Right atrium auricular region (tissue), 2 donors: ENCODE measurements at regions not wholly inside any gene's neighbourhood (a gene's known extent, or its start where the extent isn't known, plus 50 kb on each side); places are given as distances from the start of the nearest gene placed in this dataset.

ENCODE experiments used
- DNase-seq: peaks from one replicate; pipeline ENCODE4 v3.0.0-alpha.2; 2019; ENCODE audit warnings: low spot score
- H3K27ac ChIP-seq, 2 donors: fragments of 200-600 bp; sonication (generic); 1 replicate in 1 of 2; 2 replicates in 1 of 2; pipeline ENCODE4 v1.5.1; 2016 to 2019
- H3K27me3 ChIP-seq, 2 donors: fragments of 200-600 bp; sonication (generic); one replicate each; pipeline versions ENCODE4 v1.5.1 to v1.6.0; 2017 to 2019
- H3K36me3 ChIP-seq: fragments of 200-600 bp; sonication (generic); one replicate; pipeline ENCODE4 v1.5.1; 2016
- H3K4me1 ChIP-seq, 2 donors: fragments of 200-600 bp; sonication (generic); one replicate each; pipeline versions ENCODE4 v1.5.1 to v1.6.0; 2017 to 2019
- H3K4me3 ChIP-seq, 2 donors: fragments of 200-600 bp; sonication (generic); 1 replicate in 1 of 2; 2 replicates in 1 of 2; pipeline ENCODE4 v1.5.1; 2017 to 2019; ENCODE audit warnings: mild to moderate bottlenecking in 1 of 2, moderate library complexity in 1 of 2
- H3K9me3 ChIP-seq, 2 donors: fragments of 200-600 bp; sonication (generic); one replicate each; pipeline ENCODE4 v1.5.1; 2019
- TF ChIP-seq, protein P1 (sequence below), 2 donors: fragments of 200-600 bp; sonication (generic); IDR thresholded peaks; one replicate each; pipeline ENCODE4 v1.5.1; 2019; ENCODE audit warnings: antibody characterized with exemption in 2 of 2

DNA sequence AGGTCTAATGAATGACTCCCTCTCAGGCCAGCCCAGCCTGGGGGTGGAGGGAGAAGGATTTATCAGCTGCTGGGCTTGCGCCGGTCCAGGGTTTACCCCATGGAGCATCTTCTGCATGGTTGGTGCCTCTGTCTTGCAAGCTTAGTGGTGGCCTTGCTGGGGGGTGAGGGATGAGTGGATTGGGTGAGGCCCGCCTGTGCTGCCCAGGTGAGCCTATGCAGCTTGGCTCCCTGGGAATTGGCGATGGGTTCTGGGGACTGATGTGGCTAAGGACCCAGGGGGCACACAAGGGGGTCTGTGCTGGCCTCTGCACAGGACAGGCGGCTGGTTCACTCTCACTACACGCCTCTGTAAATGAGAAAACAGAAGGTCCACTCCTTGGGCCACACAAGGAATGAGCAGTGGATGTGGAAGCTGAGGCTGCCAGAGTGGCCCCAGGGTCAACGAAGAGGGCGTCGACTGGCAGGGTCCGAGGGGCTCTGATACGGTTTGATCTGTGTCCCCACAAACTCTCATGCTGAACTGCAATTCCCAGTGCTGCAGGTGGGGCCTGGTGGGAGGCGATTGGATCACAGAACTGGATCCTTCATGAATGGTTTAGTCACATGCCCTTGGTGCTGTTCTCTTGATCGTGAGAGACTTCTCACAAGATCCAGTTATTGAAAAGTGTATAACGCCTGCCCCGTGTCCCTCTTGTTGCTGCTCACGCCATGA is 151.6 kb upstream of the HDAC4 start:
- H3K36me3 ChIP-seq: no peaks in the 10 kb centered on the region
- no peaks in the 10 kb centered on the region for H3K4me1 ChIP-seq
- TF ChIP-seq, protein P1, sequence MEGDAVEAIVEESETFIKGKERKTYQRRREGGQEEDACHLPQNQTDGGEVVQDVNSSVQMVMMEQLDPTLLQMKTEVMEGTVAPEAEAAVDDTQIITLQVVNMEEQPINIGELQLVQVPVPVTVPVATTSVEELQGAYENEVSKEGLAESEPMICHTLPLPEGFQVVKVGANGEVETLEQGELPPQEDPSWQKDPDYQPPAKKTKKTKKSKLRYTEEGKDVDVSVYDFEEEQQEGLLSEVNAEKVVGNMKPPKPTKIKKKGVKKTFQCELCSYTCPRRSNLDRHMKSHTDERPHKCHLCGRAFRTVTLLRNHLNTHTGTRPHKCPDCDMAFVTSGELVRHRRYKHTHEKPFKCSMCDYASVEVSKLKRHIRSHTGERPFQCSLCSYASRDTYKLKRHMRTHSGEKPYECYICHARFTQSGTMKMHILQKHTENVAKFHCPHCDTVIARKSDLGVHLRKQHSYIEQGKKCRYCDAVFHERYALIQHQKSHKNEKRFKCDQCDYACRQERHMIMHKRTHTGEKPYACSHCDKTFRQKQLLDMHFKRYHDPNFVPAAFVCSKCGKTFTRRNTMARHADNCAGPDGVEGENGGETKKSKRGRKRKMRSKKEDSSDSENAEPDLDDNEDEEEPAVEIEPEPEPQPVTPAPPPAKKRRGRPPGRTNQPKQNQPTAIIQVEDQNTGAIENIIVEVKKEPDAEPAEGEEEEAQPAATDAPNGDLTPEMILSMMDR (IDR thresholded peaks at IDR 0.05): no peak
- no peak for DNase-seq
- H3K27ac ChIP-seq: no peak overlapping the region
- H3K27me3 ChIP-seq: no peaks in the 10 kb centered on the region
- no peak overlapping the region for H3K4me3 ChIP-seq
- H3K9me3 ChIP-seq: no peaks in the 10 kb centered on the region

DNA sequence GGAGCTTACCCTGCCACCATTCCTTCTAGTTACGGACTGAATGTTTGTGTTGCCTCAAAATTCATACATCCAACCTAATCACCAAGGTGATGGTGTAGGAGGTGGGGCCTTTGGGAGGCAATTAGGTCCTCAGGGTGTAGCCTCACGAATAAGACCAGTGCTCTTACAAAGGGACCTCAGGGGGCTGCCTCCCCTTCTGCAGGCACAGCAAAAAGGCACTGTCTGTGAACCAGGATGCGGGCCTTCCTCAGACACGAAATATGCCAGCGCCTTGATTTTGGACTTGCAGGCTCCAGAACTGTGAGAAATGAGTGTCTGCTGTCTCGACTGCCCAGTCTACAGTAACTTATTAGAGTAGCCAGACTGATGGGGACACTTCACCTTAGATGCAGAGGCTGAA is 150.4 kb upstream of the HDAC4 start:
- Histone ChIP-seq H3K27ac (no peak overlapping the region), H3K9me3 (no peaks in the 10 kb centered on the region), H3K36me3 (no peaks in the 10 kb centered on the region), H3K27me3 (no peaks in the 10 kb centered on the region), H3K4me3 (no peak overlapping the region), H3K4me1 (no peaks in the 10 kb centered on the region)
- no peak for DNase-seq
- TF ChIP-seq, protein P1 (IDR thresholded peaks at IDR 0.05): no peak

DNA sequence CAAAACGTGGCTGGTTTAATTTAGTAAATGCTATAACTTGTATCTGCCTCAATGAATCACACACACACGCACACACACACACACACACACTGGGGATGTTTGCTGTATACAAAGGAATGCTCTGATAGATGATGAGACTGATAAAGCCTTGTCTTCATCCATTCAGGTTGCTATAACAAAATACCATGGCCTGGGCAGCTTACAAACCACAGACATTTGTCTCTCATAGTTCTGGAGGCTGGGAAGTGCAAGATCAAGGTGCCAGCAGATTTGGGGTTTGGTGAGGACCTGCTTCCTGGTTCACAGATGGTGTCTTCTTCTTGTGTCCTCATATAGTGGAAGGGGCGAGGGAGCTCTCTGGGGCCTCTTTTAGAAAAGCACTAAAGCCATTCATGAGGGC is 149.5 kb upstream of the HDAC4 start:
- no peak overlapping the region for H3K27ac ChIP-seq
- H3K36me3 ChIP-seq: no peaks in the 10 kb centered on the region
- no peaks in the 10 kb centered on the region for H3K4me1 ChIP-seq
- no peak for DNase-seq
- TF ChIP-seq, protein P1 (IDR thresholded peaks at IDR 0.05): no peak
- no peak overlapping the region for H3K4me3 ChIP-seq
- H3K9me3 ChIP-seq: no peaks in the 10 kb centered on the region
- H3K27me3 ChIP-seq: no peaks in the 10 kb centered on the region

DNA sequence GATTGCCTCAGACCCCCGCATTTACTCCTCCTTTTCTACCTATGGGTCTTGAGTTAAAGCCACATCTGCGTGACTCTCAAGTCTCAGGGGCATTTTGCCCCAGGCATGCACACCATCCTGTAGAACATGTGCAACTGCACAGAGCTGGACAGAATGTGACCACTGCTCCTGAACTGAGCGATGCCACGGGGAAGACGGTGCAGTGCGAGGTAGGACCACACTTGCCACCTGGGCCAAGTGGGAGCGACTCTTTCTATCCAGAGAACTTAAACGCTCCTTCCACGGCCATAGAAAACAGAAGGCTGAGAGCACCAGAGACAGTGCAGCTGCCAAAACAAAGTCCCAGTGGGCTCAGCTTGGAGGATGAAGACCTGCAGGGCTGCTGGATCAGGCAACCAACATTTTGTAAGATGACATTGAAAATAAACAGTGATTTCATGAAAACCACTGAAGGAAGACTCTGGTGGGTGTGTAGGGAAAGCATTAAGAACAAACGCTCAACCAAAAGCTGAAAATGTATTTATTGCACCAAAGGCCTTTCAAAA is 149.0 kb upstream of the HDAC4 start:
- H3K27me3 ChIP-seq: no peaks in the 10 kb centered on the region
- TF ChIP-seq, protein P1 (IDR thresholded peaks at IDR 0.05): no peak
- no peak overlapping the region for H3K4me3 ChIP-seq
- H3K4me1 ChIP-seq: no peaks in the 10 kb centered on the region
- DNase-seq: no peak
- no peak overlapping the region for H3K27ac ChIP-seq
- no peaks in the 10 kb centered on the region for H3K36me3 ChIP-seq
- H3K9me3 ChIP-seq: no peaks in the 10 kb centered on the region

DNA sequence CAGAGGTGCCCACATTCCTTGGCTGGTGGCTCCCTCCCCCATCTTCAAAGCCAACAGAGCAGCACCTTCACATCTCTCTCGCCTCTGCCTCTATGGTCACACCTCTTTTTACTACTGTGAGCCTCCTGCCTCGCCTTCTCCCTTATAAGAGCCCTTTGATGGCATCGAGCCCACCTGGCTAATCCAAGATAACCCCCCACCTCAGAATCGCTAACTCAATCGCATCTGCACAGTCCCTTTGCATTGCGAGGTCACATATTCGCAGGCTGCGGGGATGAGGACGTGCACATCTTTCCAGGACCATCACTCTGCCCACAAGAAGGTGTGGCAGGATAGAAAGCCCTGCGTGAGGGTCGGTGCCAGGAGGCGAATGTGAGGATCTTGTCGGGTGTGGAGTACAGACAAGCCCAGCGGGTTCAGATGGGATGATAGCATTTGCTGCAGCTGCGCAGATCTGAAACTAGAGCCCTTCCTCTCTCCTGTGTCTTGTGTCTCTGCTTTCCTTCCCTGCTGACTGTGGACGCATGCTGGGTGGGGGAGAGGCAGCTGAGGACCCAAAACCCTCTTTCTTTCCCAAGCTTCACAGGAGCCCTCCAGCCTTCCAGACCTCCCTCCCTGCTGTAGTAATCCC is 148.3 kb upstream of the HDAC4 start:
- no peaks in the 10 kb centered on the region for H3K4me1 ChIP-seq
- TF ChIP-seq, protein P1 (IDR thresholded peaks at IDR 0.05): no peak
- no peak overlapping the region for H3K4me3 ChIP-seq
- H3K9me3 ChIP-seq: no peaks in the 10 kb centered on the region
- no peaks in the 10 kb centered on the region for H3K36me3 ChIP-seq
- no peak for DNase-seq
- no peaks in the 10 kb centered on the region for H3K27me3 ChIP-seq
- H3K27ac ChIP-seq: no peak overlapping the region
